DND-41 (cell line): ENCODE measurements at regions not wholly inside any gene's neighbourhood (a gene's known extent, or its start where the extent isn't known, plus 50 kb on each side); places are given as distances from the start of the nearest gene placed in this dataset.

Experiments used
- CTCF ChIP-seq: IDR thresholded peaks from 2 replicates; pipeline ENCODE4 v1.5.1; 2012; ENCODE audit warnings: borderline replicate concordance, low read length, moderate library complexity, mild to moderate bottlenecking; ENCODE audit not compliant: poor library complexity, severe bottlenecking; ENCODE audit errors: extremely low read depth
- EZH2 ChIP-seq: IDR thresholded peaks from 3 replicates; pipeline ENCODE4 v1.6.1; 2012; ENCODE audit warnings: borderline replicate concordance, low read depth, mild to moderate bottlenecking, moderate library complexity, low read length, inconsistent platforms; ENCODE audit not compliant: severe bottlenecking

GRCh38 chr1:234683861-234684632, 74.1 kb upstream of the IRF2BP2 start:
- TF ChIP-seq CTCF (no peak), EZH2 (no peak)
